PC-3 (cell line): ENCODE measurements at regions not wholly inside any gene's neighbourhood (a gene's known extent, or its start where the extent isn't known, plus 50 kb on each side); places are given as distances from the start of the nearest gene placed in this dataset.
A peak's percentile ranks its signal among the peaks of the same experiment; 100 is the strongest.

Experiments used
- ATAC-seq: fragments of 200-7000 bp; cut with Tn5 transposase; 2 replicates; pipeline ENCODE4 v1.9.1; 2020; ENCODE audit warnings: mild to moderate bottlenecking, moderate library complexity
- BruUV-seq: library from RNA; stranded (reverse); fragments of 400-500 nt; replicated peaks from 2 replicates; lab custom pipeline; 2021; lab: Mats Ljungman, UMichigan
- CTCF ChIA-PET: fragments of 300-600 bp; sonication (Branson Sonifier 250); formaldehyde crosslinking; loops from one replicate; lab custom pipeline; 2022; ENCODE audit warnings: antibody characterized with exemption; lab: Charles Lee
- POLR2A ChIA-PET: fragments of 300-600 bp; sonication (Branson Sonifier 250); formaldehyde crosslinking; loops from one replicate; lab custom pipeline; 2022; ENCODE audit warnings: antibody characterized with exemption; ENCODE audit not compliant: unreplicated experiment; lab: Charles Lee
- DNase-seq: peaks from one replicate; pipeline ENCODE4 v3.0.0-alpha.2; 2015
- H2AFZ ChIP-seq: fragments of 300-600 bp; sonication (generic); 2 replicates; pipeline ENCODE4 v1.6.0; 2016; ENCODE audit warnings: antibody characterized with exemption, low read length
- H3F3A ChIP-seq: fragments of 300-600 bp; sonication (generic); one replicate; pipeline ENCODE4 v1.6.0; 2017; ENCODE audit warnings: antibody characterized with exemption, low read length, control low read depth, mild to moderate bottlenecking; ENCODE audit not compliant: unreplicated experiment
- H3K27ac ChIP-seq: fragments of 300-600 bp; sonication (generic); 2 replicates; pipeline ENCODE4 v1.5.1; 2016; ENCODE audit warnings: mild to moderate bottlenecking, low read length
- H3K27me3 ChIP-seq: fragments of 300-600 bp; sonication (generic); 2 replicates; pipeline ENCODE4 v1.6.1; 2016; ENCODE audit warnings: low read length, mixed read lengths
- H3K36me3 ChIP-seq: fragments of 300-600 bp; sonication (generic); 2 replicates; pipeline ENCODE4 v1.6.1; 2016; ENCODE audit warnings: low read depth, mixed run types, low read length, mixed read lengths
- H3K4me1 ChIP-seq: fragments of 300-600 bp; sonication (generic); 2 replicates; pipeline ENCODE4 v1.5.1; 2016; ENCODE audit warnings: low read length; ENCODE audit not compliant: insufficient read depth
- H3K4me2 ChIP-seq: fragments of 300-600 bp; sonication (generic); 2 replicates; pipeline ENCODE4 v1.6.0; 2016; ENCODE audit warnings: low read length
- H3K4me3 ChIP-seq: fragments of 300-600 bp; sonication (generic); 2 replicates; pipeline ENCODE4 v1.5.1; 2016; ENCODE audit warnings: mild to moderate bottlenecking, low read length, mixed read lengths
- H3K79me2 ChIP-seq: fragments of 300-600 bp; sonication (generic); 2 replicates; pipeline ENCODE4 v1.6.1; 2017; ENCODE audit warnings: low read length, mixed read lengths
- H3K9ac ChIP-seq: fragments of 300-600 bp; sonication (generic); 2 replicates; pipeline ENCODE4 v1.6.0; 2016; ENCODE audit warnings: mild to moderate bottlenecking, low read length
- H3K9me2 ChIP-seq: fragments of 300-600 bp; sonication (generic); replicated peaks from 2 replicates; pipeline ENCODE4 v1.6.1; 2016; ENCODE audit warnings: mixed run types, low read length, mixed read lengths
- H3K9me3 ChIP-seq: fragments of 300-600 bp; sonication (generic); 2 replicates; pipeline ENCODE4 v1.6.1; 2016; ENCODE audit warnings: low read length, mixed read lengths
- H4K20me1 ChIP-seq: fragments of 300-600 bp; sonication (generic); 2 replicates; pipeline ENCODE4 v1.6.1; 2016; ENCODE audit warnings: low read length, mixed read lengths
- CTCF ChIP-seq: fragments of 300-600 bp; sonication (generic); conservative IDR thresholded peaks from 2 replicates; pipeline ENCODE4 v1.5.1; 2017; ENCODE audit warnings: antibody characterized with exemption, low read depth, mild to moderate bottlenecking, low read length
- EZH2 ChIP-seq: fragments of 300-600 bp; sonication (generic); IDR thresholded peaks from one replicate; pipeline ENCODE4 v1.6.1; 2017; ENCODE audit warnings: antibody characterized with exemption, mild to moderate bottlenecking, low read length; ENCODE audit not compliant: unreplicated experiment
- EZH2phosphoT487 ChIP-seq: fragments of 300-600 bp; sonication (generic); IDR thresholded peaks from 2 replicates; pipeline ENCODE4 v1.6.1; 2018; ENCODE audit warnings: mild to moderate bottlenecking, antibody characterized with exemption, low read length, borderline replicate concordance
- intact Hi-C: fragments of 100-400 bp; cut with micrococcal nuclease; formaldehyde crosslinking; loops from 2 replicates; pipeline ENCODE4 v1.9.0; 2023

- H3K9me3 ChIP-seq, result no peaks in the 10 kb centered on the region
- no peaks in the 10 kb centered on the region for H3F3A ChIP-seq
- H3K9me2 ChIP-seq, result no peaks in the 10 kb centered on the region
- CTCF ChIA-PET, result no interaction called here
- TF ChIP-seq CTCF, result no peak
- TF ChIP-seq EZH2phosphoT487, result no peak
- TF ChIP-seq EZH2, result no peak
- no peaks in the 10 kb centered on the region for H3K27me3 ChIP-seq
- BruUV-seq, result no TSS peak
- POLR2A ChIA-PET, result no interaction called here
- no peak for DNase-seq
- no peak for ATAC-seq
- H2AFZ ChIP-seq, result no peak overlapping the region
- no peak overlapping the region for H3K4me3 ChIP-seq
- no peaks in the 10 kb centered on the region for H3K4me1 ChIP-seq
- no peak overlapping the region for H3K27ac ChIP-seq
- H4K20me1 ChIP-seq, result no peaks in the 10 kb centered on the region
- no peak overlapping the region for H3K4me2 ChIP-seq
- H3K36me3 ChIP-seq, result no peaks in the 10 kb centered on the region
- no peak overlapping the region for H3K9ac ChIP-seq
- H3K79me2 ChIP-seq, result no peaks in the 10 kb centered on the region
- intact Hi-C loops, result no loop called here
These were observed 238.1 kb downstream of the MAF start for GRCh38 chr16:79362300-79362970.

- TF ChIP-seq CTCF, result no peak
- no peak for TF ChIP-seq EZH2
- H3F3A ChIP-seq, result no peaks in the 10 kb centered on the region
- H3K4me1 ChIP-seq, result no peaks in the 10 kb centered on the region
- no peak overlapping the region for H3K4me3 ChIP-seq
- no peaks in the 10 kb centered on the region for H3K9me2 ChIP-seq
- no TSS peak for BruUV-seq
- DNase-seq (no peak), ATAC-seq (no peak)
- H4K20me1 ChIP-seq, result no peaks in the 10 kb centered on the region
- intact Hi-C loops, result no loop called here
- no peak overlapping the region for H3K9ac ChIP-seq
- no peaks in the 10 kb centered on the region for H3K36me3 ChIP-seq
- no peaks in the 10 kb centered on the region for H3K9me3 ChIP-seq
- H2AFZ ChIP-seq, result no peak overlapping the region
- CTCF ChIA-PET, result no interaction called here
- H3K27ac ChIP-seq, result no peak overlapping the region
- no peaks in the 10 kb centered on the region for H3K79me2 ChIP-seq
- no peak overlapping the region for H3K4me2 ChIP-seq
- POLR2A ChIA-PET, result no interaction called here
- no peaks in the 10 kb centered on the region for H3K27me3 ChIP-seq
These were observed 239.3 kb downstream of the MAF start for GRCh38 chr16:79361132-79361751.

GRCh38 chr16:79360267-79360666 lies 240.3 kb downstream of the MAF start:
- ATAC-seq (no peak), DNase-seq (peak; percentile 4)
- H3K27ac ChIP-seq, result no peak overlapping the region
- no peaks in the 10 kb centered on the region for H3K27me3 ChIP-seq
- H4K20me1 ChIP-seq, result no peaks in the 10 kb centered on the region
- H3K9me2 ChIP-seq, result no peaks in the 10 kb centered on the region
- no peaks in the 10 kb centered on the region for H3K9me3 ChIP-seq
- H2AFZ ChIP-seq, result no peak overlapping the region
- no peaks in the 10 kb centered on the region for H3K79me2 ChIP-seq
- TF ChIP-seq CTCF (no peak), EZH2 (no peak), EZH2phosphoT487 (no peak)
- H3F3A ChIP-seq, result no peaks in the 10 kb centered on the region
- intact Hi-C loops, result no loop called here
- no peaks in the 10 kb centered on the region for H3K4me1 ChIP-seq
- POLR2A ChIA-PET, result no interaction called here
- no peak overlapping the region for H3K4me3 ChIP-seq
- no peak overlapping the region for H3K4me2 ChIP-seq
- BruUV-seq, result no TSS peak
- CTCF ChIA-PET, result no interaction called here
- H3K36me3 ChIP-seq, result no peaks in the 10 kb centered on the region
- H3K9ac ChIP-seq, result no peak overlapping the region
